ENCODE measurements at regions not wholly inside any gene's neighbourhood (a gene's known extent, or its start where the extent isn't known, plus 50 kb on each side); places are given as distances from the start of the nearest gene placed in this dataset.

GRCh38 chr7:113710310-113711096, 208.3 kb downstream of the PPP1R3A start:
- DNase-seq (ENCODE audit: low read depth in 2 of 2) = no peak

- DNase-seq (ENCODE audit: low read depth in 2 of 2) = no peak
Observed at GRCh38 chr7:113705439-113705838, 213.4 kb downstream of the PPP1R3A start.

- DNase-seq (ENCODE audit: low read depth in 2 of 2) = no peak
Observed at GRCh38 chr7:113698556-113699220, 220.1 kb downstream of the PPP1R3A start.

GRCh38 chr7:113694149-113694548, 224.7 kb downstream of the PPP1R3A start:
- no peak for DNase-seq (ENCODE audit: low read depth in 2 of 2)

GRCh38 chr7:113684165-113684564, 234.6 kb downstream of the PPP1R3A start:
- no peak for DNase-seq (ENCODE audit: low read depth in 2 of 2)

- DNase-seq (ENCODE audit: low read depth in 2 of 2) = no peak
Observed at GRCh38 chr7:113677811-113678210, 241.0 kb downstream of the PPP1R3A start.

- DNase-seq (ENCODE audit: low read depth in 2 of 2) = no peak
Observed at GRCh38 chr7:113664867-113665266, 253.9 kb downstream of the PPP1R3A start.

- DNase-seq (ENCODE audit: low read depth in 2 of 2) = no peak
Observed at GRCh38 chr7:113659416-113659815, 259.4 kb downstream of the PPP1R3A start.

GRCh38 chr7:113657603-113658002, 261.2 kb downstream of the PPP1R3A start:
- DNase-seq (ENCODE audit: low read depth in 2 of 2) = no peak

- DNase-seq (ENCODE audit: low read depth in 2 of 2) = no peak
Observed at GRCh38 chr7:113652501-113652900, 266.3 kb downstream of the PPP1R3A start.

- no peak for DNase-seq (ENCODE audit: low read depth in 2 of 2)
Observed at GRCh38 chr7:113649556-113649955, 269.3 kb downstream of the PPP1R3A start.

GRCh38 chr7:113639221-113639620, 279.6 kb downstream of the PPP1R3A start:
- DNase-seq (ENCODE audit: low read depth in 2 of 2) = no peak

GRCh38 chr7:113636727-113637421, 281.9 kb downstream of the PPP1R3A start:
- DNase-seq (ENCODE audit: low read depth in 2 of 2) = no peak

- no peak for DNase-seq (ENCODE audit: low read depth in 2 of 2)
Observed at GRCh38 chr7:113635492-113635891, 283.3 kb downstream of the PPP1R3A start.

- no peak for DNase-seq (ENCODE audit: low read depth in 2 of 2)
Observed at GRCh38 chr7:113633073-113633472, 285.7 kb downstream of the PPP1R3A start.

GRCh38 chr7:113628948-113629847, 289.6 kb downstream of the PPP1R3A start:
- no peak for DNase-seq (ENCODE audit: low read depth in 2 of 2)

- no peak for DNase-seq (ENCODE audit: low read depth in 2 of 2)
Observed at GRCh38 chr7:113625494-113626102, 293.2 kb downstream of the PPP1R3A start.

GRCh38 chr7:113622796-113623195, 296.0 kb downstream of the PPP1R3A start:
- DNase-seq (ENCODE audit: low read depth in 2 of 2) = no peak

GRCh38 chr7:113610572-113610971, 308.2 kb downstream of the PPP1R3A start:
- DNase-seq (ENCODE audit: low read depth in 2 of 2) = no peak

- no peak for DNase-seq (ENCODE audit: low read depth in 2 of 2)
Observed at GRCh38 chr7:113608782-113609181, 310.0 kb downstream of the PPP1R3A start.

GRCh38 chr7:113606325-113606724, 312.5 kb downstream of the PPP1R3A start:
- no peak for DNase-seq (ENCODE audit: low read depth in 2 of 2)

Data from stimulated activated CD8-positive, alpha-beta memory T cell treated with anti-CD3 and anti-CD28 coated beads, Interleukin-15, amount 100 ng/mL, for 48 hours (primary cell).